ENCODE measurements at regions not wholly inside any gene's neighbourhood (a gene's known extent, or its start where the extent isn't known, plus 50 kb on each side); places are given as distances from the start of the nearest gene placed in this dataset.

- TF ChIP-seq EZH2 (IDR thresholded peaks at IDR 0.05; ENCODE audit: borderline replicate concordance, low read depth, low read length, severe bottlenecking) (no peak), CTCF (IDR thresholded peaks at IDR 0.05; ENCODE audit: extremely low read depth in 1 of 2, insufficient read depth in 1 of 2, low read depth in 1 of 2, low read length in 2 of 2) (no peak), POLR2AphosphoS5 (IDR thresholded peaks at IDR 0.05; ENCODE audit: insufficient read depth, low read depth, low read length) (no peak), GATA2 (IDR thresholded peaks at IDR 0.05; ENCODE audit: insufficient read depth, insufficient read length, low read depth, low read length) (no peak), POLR2A (IDR thresholded peaks at IDR 0.05; ENCODE audit: low read depth, low read length) (no peak), JUN (IDR thresholded peaks at IDR 0.05; ENCODE audit: borderline replicate concordance, insufficient read depth, insufficient read length, low read depth) (no peak), FOS (IDR thresholded peaks at IDR 0.05; ENCODE audit: borderline replicate concordance, insufficient read depth, low read length) (no peak)
- TF ChIP-seq, protein P1, sequence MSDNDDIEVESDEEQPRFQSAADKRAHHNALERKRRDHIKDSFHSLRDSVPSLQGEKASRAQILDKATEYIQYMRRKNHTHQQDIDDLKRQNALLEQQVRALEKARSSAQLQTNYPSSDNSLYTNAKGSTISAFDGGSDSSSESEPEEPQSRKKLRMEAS (IDR thresholded peaks at IDR 0.05; ENCODE audit: insufficient read depth, insufficient read length): no peak
Measured at GRCh38 chr4:175891851-175892250, 79.8 kb upstream of the GPM6A start.
